ENCODE measurements at regions not wholly inside any gene's neighbourhood (a gene's known extent, or its start where the extent isn't known, plus 50 kb on each side); places are given as distances from the start of the nearest gene placed in this dataset.
A peak's percentile ranks its signal among the peaks of the same experiment; 100 is the strongest.

GRCh38 chr11:19560156-19560555 is 152.5 kb upstream of the NAV2 start:
- no peak for DNase-seq (ENCODE audit: low read depth, low spot score)

GRCh38 chr11:19559746-19560145 is 152.9 kb upstream of the NAV2 start:
- DNase-seq (ENCODE audit: low read depth, low spot score), result no peak

- no peak for DNase-seq (ENCODE audit: low read depth, low spot score)
These were observed 154.2 kb upstream of the NAV2 start for GRCh38 chr11:19558189-19558986.

- peak; percentile 56 for DNase-seq (ENCODE audit: low read depth, low spot score)
These were observed 154.9 kb upstream of the NAV2 start for GRCh38 chr11:19557720-19558140.

GRCh38 chr11:19557185-19557584 is 155.5 kb upstream of the NAV2 start:
- no peak for DNase-seq (ENCODE audit: low read depth, low spot score)

GRCh38 chr11:19555266-19555665 is 157.4 kb upstream of the NAV2 start:
- no peak for DNase-seq (ENCODE audit: low read depth, low spot score)

GRCh38 chr11:19553683-19554333 is 158.8 kb upstream of the NAV2 start:
- DNase-seq (ENCODE audit: low read depth, low spot score), result peak; percentile 41

- no peak for DNase-seq (ENCODE audit: low read depth, low spot score)
These were observed 159.9 kb upstream of the NAV2 start for GRCh38 chr11:19552656-19553260.

- no peak for DNase-seq (ENCODE audit: low read depth, low spot score)
These were observed 160.5 kb upstream of the NAV2 start for GRCh38 chr11:19552161-19552560.

GRCh38 chr11:19551457-19551856 is 161.2 kb upstream of the NAV2 start:
- no peak for DNase-seq (ENCODE audit: low read depth, low spot score)

GRCh38 chr11:19547044-19547443 is 165.6 kb upstream of the NAV2 start:
- no peak for DNase-seq (ENCODE audit: low read depth, low spot score)

- no peak for DNase-seq (ENCODE audit: low read depth, low spot score)
These were observed 166.3 kb upstream of the NAV2 start for GRCh38 chr11:19546325-19546724.

- DNase-seq (ENCODE audit: low read depth, low spot score), result no peak
These were observed 171.1 kb upstream of the NAV2 start for GRCh38 chr11:19541521-19542049.

- no peak for DNase-seq (ENCODE audit: low read depth, low spot score)
These were observed 172.8 kb upstream of the NAV2 start for GRCh38 chr11:19539861-19540260.

- no peak for DNase-seq (ENCODE audit: low read depth, low spot score)
These were observed 174.7 kb upstream of the NAV2 start for GRCh38 chr11:19537803-19538453.

- no peak for DNase-seq (ENCODE audit: low read depth, low spot score)
These were observed 176.5 kb upstream of the NAV2 start for GRCh38 chr11:19536131-19536530.

- no peak for DNase-seq (ENCODE audit: low read depth, low spot score)
These were observed 182.1 kb upstream of the NAV2 start for GRCh38 chr11:19530505-19530904.

- no peak for DNase-seq (ENCODE audit: low read depth, low spot score)
These were observed 186.5 kb upstream of the NAV2 start for GRCh38 chr11:19526119-19526518.

GRCh38 chr11:19525714-19526113 is 186.9 kb upstream of the NAV2 start:
- DNase-seq (ENCODE audit: low read depth, low spot score), result no peak

- DNase-seq (ENCODE audit: low read depth, low spot score), result no peak
These were observed 187.4 kb upstream of the NAV2 start for GRCh38 chr11:19525276-19525675.

- DNase-seq (ENCODE audit: low read depth, low spot score), result no peak
These were observed 188.4 kb upstream of the NAV2 start for GRCh38 chr11:19524171-19524671.

- no peak for DNase-seq (ENCODE audit: low read depth, low spot score)
These were observed 192.0 kb upstream of the NAV2 start for GRCh38 chr11:19520681-19521080.

Data from smooth muscle cell of the brain vasculature (primary cell).